Heart left ventricle (tissue), 16 donors: ENCODE measurements at regions not wholly inside any gene's neighbourhood (a gene's known extent, or its start where the extent isn't known, plus 50 kb on each side); places are given as distances from the start of the nearest gene placed in this dataset.

Experiments
- ATAC-seq, 4 donors: fragments of 200-7000 bp; cut with Tn5 transposase; one replicate each; pipeline ENCODE4 v1.9.1; 2020 to 2022; ENCODE audit warnings: moderate library complexity in 4 of 4, mild to moderate bottlenecking in 3 of 4, moderate number of reproducible peaks in 1 of 4
- DNase-seq, 5 donors: peaks; one replicate each; pipeline ENCODE4 v3.0.0-alpha.2; 2020
- H3K27ac ChIP-seq, 12 donors: fragments of 200-600 bp; sonication (generic) in 4 of 12; one replicate each; pipeline versions ENCODE4 v1.5.0 to v1.8.0; 2016 to 2022; ENCODE audit warnings: mild to moderate bottlenecking in 2 of 12
- H3K27me3 ChIP-seq, 9 donors: fragments of 200-600 bp; sonication (generic) in 2 of 9; one replicate each; pipeline versions ENCODE4 v1.5.1 to v1.8.0; 2016 to 2022; ENCODE audit warnings: mild to moderate bottlenecking in 3 of 9
- H3K36me3 ChIP-seq, 9 donors: fragments of 200-600 bp; sonication (generic) in 2 of 9; one replicate each; pipeline versions ENCODE4 v1.5.0 to v1.8.0; 2018 to 2022; ENCODE audit warnings: mild to moderate bottlenecking in 2 of 9
- H3K4me1 ChIP-seq, 12 donors: fragments of 200-600 bp; sonication (generic) in 4 of 12; one replicate each; pipeline versions ENCODE4 v1.5.0 to v1.8.0; 2016 to 2022; ENCODE audit warnings: mild to moderate bottlenecking in 3 of 12
- H3K4me3 ChIP-seq, 12 donors: fragments of 200-600 bp; sonication (generic) in 4 of 12; one replicate each; pipeline versions ENCODE4 v1.5.0 to v1.8.0; 2017 to 2022; ENCODE audit warnings: mild to moderate bottlenecking in 9 of 12, moderate library complexity in 4 of 12
- H3K9me3 ChIP-seq, 12 donors: fragments of 200-600 bp; sonication (generic) in 4 of 12; one replicate each; pipeline versions ENCODE4 v1.5.0 to v1.8.0; 2016 to 2022; ENCODE audit warnings: mild to moderate bottlenecking in 1 of 12
- CTCF ChIP-seq, 12 donors: fragments of 200-600 bp; sonication (generic) in 4 of 12; IDR thresholded peaks; one replicate each; pipeline versions ENCODE4 v1.5.0 to v1.8.0; 2018 to 2022; ENCODE audit warnings: antibody characterized with exemption in 12 of 12, mild to moderate bottlenecking in 5 of 12
- POLR2A ChIP-seq, 2 donors: fragments of 450-650 bp; IDR thresholded peaks; one replicate each; pipeline ENCODE4 v1.6.1; 2017; ENCODE audit warnings: antibody characterized with exemption in 2 of 2, mild to moderate bottlenecking in 2 of 2, moderate library complexity in 2 of 2
- WGBS, 4 donors: extraction: QIAGEN DNeasy Blood & Tissue Kit in 2 of 4; methylation state at CpG; one replicate each; pipeline versions ENCODE4 v1.1.5 to v1.1.7; 2013 to 2018; 5-methylcytosine and 5-hydroxymethylcytosine counted together
- intact Hi-C, 10 donors: fragments of 100-400 bp; cut with DNase I; formaldehyde crosslinking; loops; one replicate each; pipeline versions ENCODE4 v1.11.1 to v1.14.2; 2022
- donor health status: ischemic (EF 13 %, LVEDD 7.1; RV severe dilation, severe dysfunction).
- donor health status: healthy with polysubstance abuse.
- donor health status: DM: no; HTN: yes; CAD: no.
- donor health status: DM: no; HTN: no; CAD: no.
- donor health status: ischemic (EF 25% LVEDD 6.9; RV normal size, moderate dysfunction).
- donor health status: ischemic (EF 25% LVEDD 5.7; RV mildly dilated, moderate dysfunction).
- donor health status: healthy.
- donor health status: DM: yes; HTN: yes; CAD: no.
- donor health status: ischemic (EF 35%, LVEDD 5.7; RV mildly dilated, moderate dysfunction).
- donor health status: nonischemic (EF 11% LVEDD 7.7; RV severe dilation, severe dysfunction).
- donor health status: DM: yes; HTN: yes; CAD: no.
- donor health status: PGD.
- donor health status: ischemic (EF 29% LVEDD 5.4; RV normal size, mild dysfunction).
- donor health status: nonischemic (EF 23%, LVEDD 6.1; RV moderate dilation, normal function).

- 75 to 90% (median 78%) methylated on average over 2 of the region's 2 CpGs for WGBS, 4 donors
- no peak for ATAC-seq
- no peak for TF ChIP-seq CTCF (IDR thresholded peaks at IDR 0.05)
- TF ChIP-seq POLR2A (IDR thresholded peaks at IDR 0.05) = no peak
- no peak overlapping the region for H3K4me3 ChIP-seq
- intact Hi-C loops = no loop called here
- no peaks in the 10 kb centered on the region for H3K27me3 ChIP-seq
- H3K9me3 ChIP-seq = no peaks in the 10 kb centered on the region
- H3K36me3 ChIP-seq = no peaks in the 10 kb centered on the region
- H3K4me1 ChIP-seq = no peaks in the 10 kb centered on the region
- no peak for DNase-seq
- H3K27ac ChIP-seq = no peak overlapping the region
These were observed 85.2 kb upstream of the PRR23C start for GRCh38 chr3:139129892-139130291.

- no peak for TF ChIP-seq POLR2A (IDR thresholded peaks at IDR 0.05)
- TF ChIP-seq CTCF (IDR thresholded peaks at IDR 0.05) = no peak
- 46 to 65% (median 52%) methylated on average over 3 of the region's 3 CpGs for WGBS, 4 donors
- DNase-seq (no peak), ATAC-seq (no peak)
- intact Hi-C loops = no loop called here
- H3K4me1 ChIP-seq = no peaks in the 10 kb centered on the region
- no peaks in the 10 kb centered on the region for H3K9me3 ChIP-seq
- no peak overlapping the region for H3K27ac ChIP-seq
- no peaks in the 10 kb centered on the region for H3K27me3 ChIP-seq
- no peaks in the 10 kb centered on the region for H3K36me3 ChIP-seq
- H3K4me3 ChIP-seq = no peak overlapping the region
These were observed 85.9 kb upstream of the PRR23C start for GRCh38 chr3:139130390-139131140.

GRCh38 chr3:139131951-139132350 lies 87.3 kb upstream of the PRR23C start:
- Histone ChIP-seq H3K9me3 (no peaks in the 10 kb centered on the region), H3K27ac (no peak overlapping the region), H3K4me1 (no peaks in the 10 kb centered on the region), H3K36me3 (no peaks in the 10 kb centered on the region), H3K4me3 (no peak overlapping the region), H3K27me3 (no peaks in the 10 kb centered on the region)
- ATAC-seq (no peak), DNase-seq (no peak)
- intact Hi-C loops = no loop called here
- 78 to 83% (median 81%) methylated on average over 1 of the region's 1 CpG; no CpG with 5 or more reads in 1 of the 4 donors for WGBS, 4 donors
- no peak for TF ChIP-seq CTCF (IDR thresholded peaks at IDR 0.05)
- TF ChIP-seq POLR2A (IDR thresholded peaks at IDR 0.05) = no peak

DNA sequence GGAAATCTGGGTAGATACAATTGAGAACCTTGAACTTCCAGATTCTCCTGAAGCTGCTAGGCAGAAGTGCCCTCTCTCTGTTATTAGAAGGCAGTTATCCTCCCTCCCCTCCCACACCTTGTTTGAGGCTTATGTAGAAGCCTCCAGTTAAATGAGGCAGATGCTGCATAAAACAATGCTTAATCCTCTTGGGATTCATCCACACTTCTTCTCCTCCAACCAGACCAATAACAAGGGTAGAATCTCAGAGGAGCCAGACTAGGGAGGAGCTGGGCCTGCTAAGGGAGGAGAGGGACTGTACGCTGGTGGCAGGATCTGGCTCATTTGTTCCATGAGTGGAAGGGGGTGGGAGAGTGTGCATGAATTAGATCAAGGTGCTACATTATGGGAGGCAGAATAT lies 88.3 kb upstream of the PRR23C start:
- Histone ChIP-seq H3K27ac (no peak overlapping the region), H3K9me3 (no peaks in the 10 kb centered on the region), H3K27me3 (no peaks in the 10 kb centered on the region), H3K4me3 (no peak overlapping the region), H3K4me1 (no peaks in the 10 kb centered on the region), H3K36me3 (no peaks in the 10 kb centered on the region)
- DNase-seq (no peak), ATAC-seq (no peak)
- WGBS, 4 donors = 68 to 82% (median 75%) methylated on average over 1 of the region's 1 CpG
- intact Hi-C loops = no loop called here
- TF ChIP-seq POLR2A (IDR thresholded peaks at IDR 0.05) (no peak), CTCF (IDR thresholded peaks at IDR 0.05) (no peak)
